Cerebellar cortex (tissue), 1 donor: ENCODE measurements at regions not wholly inside any gene's neighbourhood (a gene's known extent, or its start where the extent isn't known, plus 50 kb on each side); places are given as distances from the start of the nearest gene placed in this dataset.

Source experiments
- DNase-seq: peaks from one replicate; pipeline ENCODE4 v3.0.0-alpha.2; 2015; ENCODE audit warnings: low spot score

- DNase-seq, result no peak
These were observed 257.3 kb downstream of the GLI2 start for GRCh38 chr2:120992791-120993555.

GRCh38 chr2:120993661-120994060 lies 258.0 kb downstream of the GLI2 start:
- DNase-seq, result no peak

- DNase-seq, result no peak
These were observed 258.8 kb downstream of the GLI2 start for GRCh38 chr2:120994301-120994995.

- DNase-seq, result no peak
These were observed 259.5 kb downstream of the GLI2 start for GRCh38 chr2:120995152-120995551.

- DNase-seq, result no peak
These were observed 260.1 kb downstream of the GLI2 start for GRCh38 chr2:120995656-120996190.

- DNase-seq, result no peak
These were observed 263.9 kb downstream of the GLI2 start for GRCh38 chr2:120999377-121000097.

- DNase-seq, result no peak
These were observed 265.1 kb downstream of the GLI2 start for GRCh38 chr2:121000804-121001203.

- DNase-seq, result no peak
These were observed 266.0 kb downstream of the GLI2 start for GRCh38 chr2:121001641-121002040.

- no peak for DNase-seq
These were observed 266.9 kb downstream of the GLI2 start for GRCh38 chr2:121002597-121002996.

- no peak for DNase-seq
These were observed 267.7 kb downstream of the GLI2 start for GRCh38 chr2:121003391-121003790.

- no peak for DNase-seq
These were observed 268.7 kb downstream of the GLI2 start for GRCh38 chr2:121004359-121004758.

- no peak for DNase-seq
These were observed 269.3 kb downstream of the GLI2 start for GRCh38 chr2:121004950-121005349.

- DNase-seq, result no peak
These were observed 269.8 kb downstream of the GLI2 start for GRCh38 chr2:121005453-121005852.

GRCh38 chr2:121006743-121007489 lies 271.2 kb downstream of the GLI2 start:
- DNase-seq, result no peak

- DNase-seq, result no peak
These were observed 271.8 kb downstream of the GLI2 start for GRCh38 chr2:121007490-121007853.

GRCh38 chr2:121008975-121009374 lies 273.3 kb downstream of the GLI2 start:
- DNase-seq, result no peak

GRCh38 chr2:121010998-121011397 lies 274.0 kb downstream of the TFCP2L1 start:
- no peak for DNase-seq

GRCh38 chr2:121014876-121015275 lies 270.1 kb downstream of the TFCP2L1 start:
- no peak for DNase-seq

GRCh38 chr2:121015971-121016485 lies 269.0 kb downstream of the TFCP2L1 start:
- no peak for DNase-seq

- DNase-seq, result no peak
These were observed 267.6 kb downstream of the TFCP2L1 start for GRCh38 chr2:121017396-121017795.

- DNase-seq, result no peak
These were observed 266.6 kb downstream of the TFCP2L1 start for GRCh38 chr2:121018136-121019061.
